ENCODE measurements at regions not wholly inside any gene's neighbourhood (a gene's known extent, or its start where the extent isn't known, plus 50 kb on each side); places are given as distances from the start of the nearest gene placed in this dataset.

GRCh38 chr20:39347626-39348025, 385.5 kb downstream of the DHX35 start:
- DNase-seq (ENCODE audit: extremely low read depth, low read depth): no peak
- TF ChIP-seq CTCF (IDR thresholded peaks at IDR 0.05; ENCODE audit: low read depth, low read length): no peak

GRCh38 chr20:39342463-39342862, 380.3 kb downstream of the DHX35 start:
- no peak for TF ChIP-seq CTCF (IDR thresholded peaks at IDR 0.05; ENCODE audit: low read depth, low read length)
- DNase-seq (ENCODE audit: extremely low read depth, low read depth): no peak

GRCh38 chr20:39338469-39339376, 376.6 kb downstream of the DHX35 start:
- DNase-seq (ENCODE audit: extremely low read depth, low read depth): no peak
- no peak for TF ChIP-seq CTCF (IDR thresholded peaks at IDR 0.05; ENCODE audit: low read depth, low read length)

GRCh38 chr20:39333211-39333610, 371.1 kb downstream of the DHX35 start:
- no peak for DNase-seq (ENCODE audit: extremely low read depth, low read depth)
- TF ChIP-seq CTCF (IDR thresholded peaks at IDR 0.05; ENCODE audit: low read depth, low read length): no peak

- no peak for DNase-seq (ENCODE audit: extremely low read depth, low read depth)
- no peak for TF ChIP-seq CTCF (IDR thresholded peaks at IDR 0.05; ENCODE audit: low read depth, low read length)
Measured at GRCh38 chr20:39328347-39328746, 366.2 kb downstream of the DHX35 start.

- no peak for DNase-seq (ENCODE audit: extremely low read depth, low read depth)
- TF ChIP-seq CTCF (IDR thresholded peaks at IDR 0.05; ENCODE audit: low read depth, low read length): no peak
Measured at GRCh38 chr20:39326050-39326449, 363.9 kb downstream of the DHX35 start.

- no peak for TF ChIP-seq CTCF (IDR thresholded peaks at IDR 0.05; ENCODE audit: low read depth, low read length)
- DNase-seq (ENCODE audit: extremely low read depth, low read depth): no peak
Measured at GRCh38 chr20:39318911-39319310, 356.8 kb downstream of the DHX35 start.
